HepG2 (cell line): ENCODE measurements at regions not wholly inside any gene's neighbourhood (a gene's known extent, or its start where the extent isn't known, plus 50 kb on each side); places are given as distances from the start of the nearest gene placed in this dataset.

Experiments used
- ATAC-seq: fragments of 200-7000 bp; cut with Tn5 transposase; 3 replicates; pipeline ENCODE4 v1.9.1; 2020; ENCODE audit warnings: mild to moderate bottlenecking, moderate library complexity
- BruUV-seq: library from RNA; stranded (reverse); fragments of 400-500 nt; replicated peaks from 2 replicates; lab custom pipeline; 2021; lab: Mats Ljungman, UMichigan
- CTCF ChIA-PET: fragments of 300-600 bp; formaldehyde crosslinking; extraction: SDS; loops from one replicate; lab custom pipeline; 2021; ENCODE audit warnings: low total read pairs, inconsistent platforms, low intra/inter-chr PET ratio; lab: Yijun Ruan, JAX
- POLR2A ChIA-PET: fragments of 350-600 bp; sonication (Branson Sonifier 250); formaldehyde crosslinking; loops from one replicate; lab custom pipeline; 2020; ENCODE audit warnings: antibody characterized with exemption, inconsistent platforms; lab: Yijun Ruan, JAX
- DNase-seq: peaks from one replicate; pipeline ENCODE4 v3.0.0-alpha.2; 2015; ENCODE audit warnings: low spot score
- FAIRE-seq: peaks from 3 replicates; lab custom pipeline; 2011; peaks lifted over from hg19 to GRCh38; lab: Jason Lieb, UNC
- H2AFZ ChIP-seq: one replicate; pipeline ENCODE4 v1.6.1; 2011; ENCODE audit warnings: low read length, inconsistent platforms
- H3K27ac ChIP-seq: fragments of 300-600 bp; 3 replicates; pipeline ENCODE4 v1.8.0; 2011; ENCODE audit warnings: mixed run types, mild to moderate bottlenecking, mixed read lengths, low read length, inconsistent platforms; ENCODE audit not compliant: insufficient read depth; ENCODE audit errors: extremely low read length
- H3K27me3 ChIP-seq, 2 experiments: fragments of 200-600 bp in 1 of 2; 2 replicates in 1 of 2; 3 replicates in 1 of 2; pipeline versions ENCODE4 v1.6.0 to v1.8.0; 2011; ENCODE audit warnings: low read length in 2 of 2, mild to moderate bottlenecking in 2 of 2, moderate library complexity in 2 of 2, inconsistent platforms in 1 of 2; ENCODE audit not compliant: insufficient read depth in 2 of 2, control insufficient read depth in 1 of 2
- H3K36me3 ChIP-seq, 2 experiments: fragments of 200-600 bp in 1 of 2; replicated peaks in 1 of 2; 2 replicates in 1 of 2; 3 replicates in 1 of 2; pipeline versions ENCODE4 v1.5.1 to v1.8.0; 2011; ENCODE audit warnings: low read length in 2 of 2, inconsistent platforms in 1 of 2; ENCODE audit not compliant: insufficient read depth in 2 of 2, control insufficient read depth in 1 of 2
- H3K4me1 ChIP-seq: 2 replicates; pipeline ENCODE4 v1.5.1; 2012; ENCODE audit warnings: low read length, inconsistent platforms; ENCODE audit not compliant: insufficient read depth
- H3K4me2 ChIP-seq: 2 replicates; pipeline ENCODE4 v1.6.0; 2011; ENCODE audit warnings: low read depth, low read length, inconsistent platforms
- H3K4me3 ChIP-seq, 3 experiments: fragments of 200-600 bp in 1 of 3; sonication (generic), shearing (Covaris generic) in 1 of 3; replicated peaks in 1 of 3; 2 replicates each; pipeline ENCODE4 v1.5.1; 2011 to 2016; ENCODE audit warnings: low read length in 3 of 3, inconsistent platforms in 2 of 3, low read depth in 2 of 3, mild to moderate bottlenecking in 2 of 3, control low read depth in 1 of 3, mixed read lengths in 1 of 3; ENCODE audit not compliant: insufficient read depth in 1 of 3
- H3K79me2 ChIP-seq: one replicate; pipeline ENCODE4 v1.6.1; 2011; ENCODE audit warnings: low read length, inconsistent platforms; ENCODE audit not compliant: insufficient read depth
- H3K9ac ChIP-seq: 2 replicates; pipeline ENCODE4 v1.6.0; 2011; ENCODE audit warnings: mild to moderate bottlenecking, low read depth, low read length, inconsistent platforms; ENCODE audit not compliant: insufficient read depth
- H3K9me3 ChIP-seq: 2 replicates; pipeline ENCODE4 v1.5.1; 2012; ENCODE audit warnings: mild to moderate bottlenecking, low read length
- H4K20me1 ChIP-seq: 2 replicates; pipeline ENCODE4 v1.6.0; 2011; ENCODE audit warnings: inconsistent platforms, mild to moderate bottlenecking, low read length, moderate library complexity; ENCODE audit not compliant: insufficient read depth
- ARNTL ChIP-seq: sonication (generic); formaldehyde crosslinking; IDR thresholded peaks from 2 replicates; pipeline ENCODE4 v1.4.0; 2020; ENCODE audit warnings: mild to moderate bottlenecking, missing genetic modification reagents
- BCL6 ChIP-seq: IDR thresholded peaks from 2 replicates; pipeline ENCODE4 v1.6.1; 2016; ENCODE audit warnings: missing genetic modification reagents, missing compliant biosample characterization
- BRF2 ChIP-seq: sonication (generic); formaldehyde crosslinking; IDR thresholded peaks from 2 replicates; pipeline ENCODE4 v1.8.1; 2022; ENCODE audit warnings: mild to moderate bottlenecking, missing genetic modification reagents
- ETV6 ChIP-seq: sonication (generic); formaldehyde crosslinking; conservative IDR thresholded peaks from 2 replicates; pipeline ENCODE4 v1.4.0; 2020; ENCODE audit warnings: missing genetic modification reagents
- FOXA3 ChIP-seq: IDR thresholded peaks from 2 replicates; pipeline ENCODE4 v1.6.1; 2016; ENCODE audit warnings: missing genetic modification reagents, missing compliant biosample characterization
- MLX ChIP-seq: IDR thresholded peaks from 2 replicates; pipeline ENCODE4 v1.6.1; 2016
- NCOA2 ChIP-seq: sonication (generic); formaldehyde crosslinking; IDR thresholded peaks from 2 replicates; pipeline ENCODE4 v1.8.0; 2022; ENCODE audit warnings: inconsistent platforms
- NONO ChIP-seq, 2 experiments: fragments of 450-650 bp in 1 of 2; sonication (generic) in 1 of 2; formaldehyde crosslinking in 1 of 2; IDR thresholded peaks in 1 of 2; conservative IDR thresholded peaks in 1 of 2; 2 replicates each; pipeline versions ENCODE4 v1.6.1 to v1.8.0; 2017 to 2022; ENCODE audit warnings: mild to moderate bottlenecking in 1 of 2, missing genetic modification reagents in 1 of 2, moderate library complexity in 1 of 2
- NR2C2 ChIP-seq: sonication (generic); formaldehyde crosslinking; IDR thresholded peaks from 2 replicates; pipeline ENCODE4 v1.4.0; 2020; ENCODE audit warnings: missing genetic modification reagents, mild to moderate bottlenecking, moderate library complexity, borderline replicate concordance
- PPARG ChIP-seq: conservative IDR thresholded peaks from 2 replicates; pipeline ENCODE4 v1.6.1; 2016; ENCODE audit warnings: missing biosample characterization, missing genetic modification reagents
- ZBTB3 ChIP-seq: sonication (generic); formaldehyde crosslinking; IDR thresholded peaks from 2 replicates; pipeline ENCODE4 v1.4.0; 2020; ENCODE audit warnings: low read depth, mild to moderate bottlenecking, moderate library complexity, missing genetic modification reagents, borderline replicate concordance
- ZBTB46 ChIP-seq: sonication (generic); formaldehyde crosslinking; IDR thresholded peaks from 2 replicates; pipeline ENCODE4 v1.4.0; 2020; ENCODE audit warnings: mild to moderate bottlenecking, missing genetic modification reagents, borderline replicate concordance
- ZNF550 ChIP-seq: sonication (generic); formaldehyde crosslinking; IDR thresholded peaks from 2 replicates; pipeline ENCODE4 v1.4.0; 2020; ENCODE audit warnings: mild to moderate bottlenecking, missing genetic modification reagents, borderline replicate concordance
- ZNF761 ChIP-seq: sonication (generic); formaldehyde crosslinking; conservative IDR thresholded peaks from 2 replicates; pipeline ENCODE4 v1.4.0; 2020; ENCODE audit warnings: mild to moderate bottlenecking, missing genetic modification reagents
- ZNF891 ChIP-seq: sonication (generic); formaldehyde crosslinking; IDR thresholded peaks from 2 replicates; pipeline ENCODE4 v1.5.0; 2020; ENCODE audit warnings: mild to moderate bottlenecking, missing genetic modification reagents
- WGBS: methylation state at CpG from one replicate; pipeline ENCODE4 v1.1.6; 2017; ENCODE audit warnings: low lambda C conversion rate; 5-methylcytosine and 5-hydroxymethylcytosine counted together
- in situ Hi-C: cut with HindIII; loops from 2 replicates; pipeline ENCODE4 v1.10.0; 2017; ENCODE audit warnings: low pct_unique_long_range_greater_than_20kb; ENCODE audit not compliant: extremely low pct_ligation_motif_present
- intact Hi-C: fragments of 100-400 bp; cut with micrococcal nuclease; formaldehyde crosslinking; loops from one replicate; pipeline ENCODE4 v1.10.0; 2022; ENCODE audit not compliant: unreplicated experiment

GRCh38 chr2:240200230-240201051, 60.0 kb upstream of the OTOS start:
- Histone ChIP-seq H3K4me1 (no peaks in the 10 kb centered on the region), H3K27ac (no peak overlapping the region), H3K9me3 (no peaks in the 10 kb centered on the region), H4K20me1 (no peaks in the 10 kb centered on the region), H3K36me3 (no peaks in the 10 kb centered on the region), H3K27me3 (peaks cover 16 to 68% of the 10 kb centered on the region in 2 experiments), H3K79me2 (no peaks in the 10 kb centered on the region), H3K9ac (no peak overlapping the region), H3K4me3 (no peak overlapping the region), H3K4me2 (no peak overlapping the region)
- no peak for ATAC-seq
- intact Hi-C loops = no loop called here
- CTCF ChIA-PET = no interaction called here
- 17% methylated on average over 23 of the region's 24 CpGs for WGBS
- POLR2A ChIA-PET = no interaction called here
- no peak for FAIRE-seq
- DNase-seq = no peak
- TF ChIP-seq FOXA3 (CRISPR knock-in tag) = no peak
- TF ChIP-seq ZNF761 (CRISPR knock-in tag) = no peak
- TF ChIP-seq ARNTL = no peak
- no peak for TF ChIP-seq MLX (CRISPR knock-in tag)
- TF ChIP-seq, all 625 proteins: peak for 0
- in situ Hi-C loops = no loop called here
- no peak overlapping the region for H2AFZ ChIP-seq
- BruUV-seq = no TSS peak

- in situ Hi-C loops = no loop called here
- 10% methylated on average over 9 of the region's 9 CpGs for WGBS
- TF ChIP-seq NCOA2 (no peak), ZBTB3 (no peak), ZBTB46 (no peak), ZNF550 (CRISPR knock-in tag) (no peak), NR2C2 (CRISPR knock-in tag) (no peak), BCL6 (CRISPR knock-in tag) (no peak), NONO (IDR thresholded peaks at IDR 0.05) (no peak), NONO (CRISPR knock-in tag; conservative IDR thresholded peaks at IDR 0.05) (no peak), ARNTL (no peak), ZNF891 (CRISPR knock-in tag) (no peak), PPARG (CRISPR knock-in tag) (no peak), BRF2 (CRISPR knock-in tag) (no peak), ETV6 (CRISPR knock-in tag) (no peak)
Observed at GRCh38 chr2:240201866-240202265, 61.4 kb upstream of the OTOS start.

More at GRCh38 chr2:240201866-240202265, 61.4 kb upstream of the OTOS start:
- ChIA-PET POLR2A (no interaction called here), CTCF (no interaction called here)
- Histone ChIP-seq H3K27me3 (peaks cover 14 to 64% of the 10 kb centered on the region in 2 experiments), H3K4me3 (no peak overlapping the region), H3K9ac (no peak overlapping the region), H3K36me3 (no peaks in the 10 kb centered on the region), H3K4me1 (no peaks in the 10 kb centered on the region), H3K4me2 (no peak overlapping the region), H2AFZ (no peak overlapping the region), H4K20me1 (no peaks in the 10 kb centered on the region), H3K27ac (no peak overlapping the region), H3K9me3 (no peaks in the 10 kb centered on the region; the same call in 1 of the 2 replicates), H3K79me2 (no peaks in the 10 kb centered on the region)
- DNase-seq (no peak), ATAC-seq (no peak), FAIRE-seq (no peak)
- BruUV-seq = no TSS peak
- intact Hi-C loops = no loop called here
